AG10803 (cell line): ENCODE measurements at regions not wholly inside any gene's neighbourhood (a gene's known extent, or its start where the extent isn't known, plus 50 kb on each side); places are given as distances from the start of the nearest gene placed in this dataset.

Experiments
- DNase-seq: peaks from one replicate; pipeline ENCODE4 v3.0.0; 2010; ENCODE audit warnings: low read depth
- H3K4me3 ChIP-seq: 2 replicates; pipeline ENCODE4 v1.5.1; 2011; ENCODE audit warnings: mild to moderate bottlenecking, low read length, control low read depth
- TF ChIP-seq, protein P1 (sequence below): conservative IDR thresholded peaks from 2 replicates; pipeline ENCODE4 v1.5.1; 2011; ENCODE audit warnings: mild to moderate bottlenecking, low read length, control low read depth, inconsistent platforms

DNA sequence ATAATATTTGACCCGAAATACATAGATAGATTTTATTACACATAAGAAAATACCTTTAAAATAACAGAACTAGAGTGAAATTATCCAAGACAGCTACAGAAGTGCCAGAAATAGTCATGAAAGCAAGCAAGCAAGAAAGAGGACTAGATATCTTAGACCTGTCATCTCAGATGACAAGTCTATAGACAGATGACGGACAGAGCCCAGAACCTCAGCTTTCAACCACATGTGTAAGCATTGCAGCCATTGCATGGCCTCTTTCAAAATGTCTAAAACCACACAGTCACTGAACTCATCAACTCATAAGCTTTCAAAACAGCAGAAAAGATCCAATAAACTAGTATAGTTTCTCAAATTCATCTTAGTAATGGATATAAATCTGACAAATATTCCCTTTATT, 59.8 kb upstream of the FHIT start:
- TF ChIP-seq, protein P1, sequence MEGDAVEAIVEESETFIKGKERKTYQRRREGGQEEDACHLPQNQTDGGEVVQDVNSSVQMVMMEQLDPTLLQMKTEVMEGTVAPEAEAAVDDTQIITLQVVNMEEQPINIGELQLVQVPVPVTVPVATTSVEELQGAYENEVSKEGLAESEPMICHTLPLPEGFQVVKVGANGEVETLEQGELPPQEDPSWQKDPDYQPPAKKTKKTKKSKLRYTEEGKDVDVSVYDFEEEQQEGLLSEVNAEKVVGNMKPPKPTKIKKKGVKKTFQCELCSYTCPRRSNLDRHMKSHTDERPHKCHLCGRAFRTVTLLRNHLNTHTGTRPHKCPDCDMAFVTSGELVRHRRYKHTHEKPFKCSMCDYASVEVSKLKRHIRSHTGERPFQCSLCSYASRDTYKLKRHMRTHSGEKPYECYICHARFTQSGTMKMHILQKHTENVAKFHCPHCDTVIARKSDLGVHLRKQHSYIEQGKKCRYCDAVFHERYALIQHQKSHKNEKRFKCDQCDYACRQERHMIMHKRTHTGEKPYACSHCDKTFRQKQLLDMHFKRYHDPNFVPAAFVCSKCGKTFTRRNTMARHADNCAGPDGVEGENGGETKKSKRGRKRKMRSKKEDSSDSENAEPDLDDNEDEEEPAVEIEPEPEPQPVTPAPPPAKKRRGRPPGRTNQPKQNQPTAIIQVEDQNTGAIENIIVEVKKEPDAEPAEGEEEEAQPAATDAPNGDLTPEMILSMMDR, result no peak
- no peak overlapping the region for H3K4me3 ChIP-seq
- no peak for DNase-seq

DNA sequence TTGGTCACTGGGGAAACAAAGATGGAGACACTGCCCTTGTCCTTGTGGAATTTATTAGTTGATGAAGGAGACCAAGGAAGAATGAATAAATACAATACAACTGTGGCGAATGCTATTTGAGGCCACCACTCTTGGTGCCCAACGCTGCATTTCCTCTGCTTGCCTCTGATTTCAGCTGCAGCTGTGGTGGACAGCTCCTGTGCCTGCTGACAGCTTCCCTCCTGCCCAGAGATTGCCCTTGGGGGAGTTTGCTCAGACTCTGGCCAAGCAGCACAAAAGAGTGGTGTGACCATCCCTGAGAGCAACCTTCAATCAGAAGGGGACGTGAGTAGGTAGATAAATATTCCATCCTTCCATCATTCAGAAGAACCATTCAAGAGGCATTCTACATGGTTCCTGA, 64.6 kb upstream of the FHIT start:
- TF ChIP-seq, protein P1, result no peak
- H3K4me3 ChIP-seq, result no peak overlapping the region
- DNase-seq, result peak; percentile 3

DNA sequence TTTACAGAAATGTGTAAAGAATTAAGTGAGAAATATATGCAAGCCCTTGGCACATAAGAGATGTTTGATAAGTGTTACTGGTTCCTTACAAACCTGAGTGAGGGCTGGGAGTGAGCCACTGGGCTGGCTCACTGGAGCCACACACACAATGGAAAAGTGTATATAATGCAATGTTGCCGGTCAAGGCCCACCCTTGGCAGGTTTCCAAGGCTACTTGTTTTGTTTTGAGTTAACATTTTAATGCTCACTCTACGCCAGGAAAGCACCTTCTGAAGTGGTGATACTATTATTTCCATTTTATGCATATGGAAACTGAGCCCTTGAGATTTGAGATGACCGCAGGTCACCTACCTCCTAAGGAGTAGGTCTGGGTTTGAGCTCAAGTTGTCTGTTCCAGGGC, 71.8 kb upstream of the FHIT start:
- TF ChIP-seq, protein P1, result no peak
- no peak for DNase-seq
- no peak overlapping the region for H3K4me3 ChIP-seq

DNA sequence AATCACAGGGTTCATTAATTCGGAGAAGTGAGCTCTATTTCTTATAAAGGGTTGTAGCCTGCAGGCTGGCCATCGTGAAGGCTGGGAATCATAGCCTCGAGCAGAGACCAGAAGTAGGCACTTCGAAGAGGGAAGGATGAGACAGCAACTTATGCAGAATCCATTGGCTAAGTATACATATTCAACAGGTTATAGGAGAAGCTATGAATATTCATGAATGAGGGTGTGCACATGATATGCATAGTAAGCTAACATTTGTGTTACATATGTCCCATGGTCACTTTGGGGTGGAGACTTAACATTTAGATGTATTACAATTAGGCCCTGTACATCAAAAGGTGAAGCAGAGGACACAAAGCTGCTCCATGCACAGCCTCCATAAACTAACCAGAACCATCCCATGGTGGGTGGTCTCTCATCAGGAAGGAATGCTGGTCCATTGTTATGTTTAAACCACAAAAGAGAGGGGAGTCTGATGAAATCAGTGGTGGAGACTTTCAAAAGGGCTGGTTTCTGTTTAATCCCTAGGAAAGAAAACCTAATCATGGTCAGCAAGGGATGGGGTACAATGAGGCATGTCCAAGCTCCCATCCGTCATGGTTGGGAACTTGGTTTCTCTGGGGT, 80.8 kb upstream of the FHIT start:
- no peak overlapping the region for H3K4me3 ChIP-seq
- TF ChIP-seq, protein P1, result no peak
- DNase-seq, result no peak

DNA sequence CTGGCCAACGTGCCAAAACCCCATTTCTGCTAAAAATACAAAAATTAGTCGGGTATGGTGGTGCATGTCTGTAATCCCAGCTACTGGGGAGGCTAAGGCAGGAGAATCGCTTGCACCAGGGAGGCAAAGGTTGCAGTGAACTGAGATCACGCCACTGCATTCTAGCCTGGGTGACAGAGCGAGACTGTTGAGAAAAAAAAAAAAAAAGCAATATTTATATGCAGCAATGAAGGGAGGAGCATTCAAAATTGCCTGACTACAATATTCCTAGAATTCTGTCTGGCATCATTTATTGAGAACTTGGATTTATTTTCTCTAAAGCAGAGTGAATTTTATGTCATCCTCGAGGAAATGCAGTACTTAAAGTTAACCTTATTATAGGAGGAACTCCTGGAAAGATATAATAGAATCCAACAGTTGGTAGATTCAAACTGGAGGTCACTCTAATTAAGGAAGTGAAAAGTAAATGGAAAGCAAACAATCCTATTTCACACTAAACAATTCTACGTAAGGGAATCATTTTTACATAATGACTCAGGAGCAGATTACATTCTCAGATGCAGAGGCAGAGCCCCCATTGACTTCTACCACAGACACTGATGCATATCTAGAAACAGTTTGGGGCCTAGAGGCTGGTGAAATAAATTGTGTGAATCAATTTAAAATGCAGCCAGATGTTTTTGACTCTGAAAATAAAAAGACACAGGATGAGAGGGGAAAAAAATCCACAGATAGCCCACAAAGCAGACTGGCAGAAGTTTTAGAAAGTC, 82.1 kb upstream of the FHIT start:
- H3K4me3 ChIP-seq, result no peak overlapping the region
- DNase-seq, result no peak
- TF ChIP-seq, protein P1, result no peak

DNA sequence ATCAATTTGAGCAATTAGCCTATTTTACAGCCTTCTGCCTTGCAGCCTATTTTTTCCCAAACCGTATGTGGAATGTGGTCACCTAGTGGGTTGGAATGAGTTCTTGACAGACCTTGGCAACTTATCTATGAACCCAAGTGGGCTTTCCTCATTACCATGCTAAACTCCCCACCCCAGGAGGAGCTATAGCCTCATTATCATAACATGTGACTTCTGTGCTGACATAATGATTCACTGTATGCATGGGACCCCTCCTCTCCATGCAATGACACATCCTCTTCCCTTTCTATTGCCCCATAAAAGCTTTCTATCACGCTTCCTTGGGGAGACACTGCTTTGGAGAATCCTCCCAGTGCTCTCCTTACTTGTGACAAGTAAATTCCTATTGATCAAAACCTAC, 83.5 kb upstream of the FHIT start:
- TF ChIP-seq, protein P1, result no peak
- H3K4me3 ChIP-seq, result no peak overlapping the region
- DNase-seq, result no peak

DNA sequence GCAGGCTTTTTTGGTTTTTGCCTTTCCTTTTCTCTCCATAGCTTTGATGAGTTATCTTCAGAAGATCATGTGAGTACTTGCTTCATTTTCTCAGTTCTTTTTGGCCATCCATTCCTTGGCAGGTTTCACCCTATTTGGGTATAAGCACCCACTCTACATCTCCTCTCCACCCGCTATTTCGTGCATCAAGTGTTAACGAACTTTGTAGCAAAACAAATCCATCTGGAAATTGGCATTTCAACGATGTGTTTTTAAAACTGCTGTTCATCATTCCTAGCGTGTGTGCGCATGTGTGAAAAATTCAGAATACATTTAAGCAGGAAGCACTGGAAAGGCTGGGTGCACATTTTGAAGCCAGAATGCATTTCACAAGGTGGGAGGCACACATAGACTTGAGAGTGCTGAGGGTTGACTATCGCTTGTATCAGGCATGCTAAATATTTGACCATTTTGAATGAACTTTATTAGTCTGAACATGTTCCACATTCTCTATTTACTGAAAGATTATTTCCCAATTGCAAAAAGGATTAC, 89.7 kb upstream of the FHIT start:
- TF ChIP-seq, protein P1, result no peak
- no peak for DNase-seq
- no peak overlapping the region for H3K4me3 ChIP-seq
